ENCODE measurements at regions not wholly inside any gene's neighbourhood (a gene's known extent, or its start where the extent isn't known, plus 50 kb on each side); places are given as distances from the start of the nearest gene placed in this dataset.

DNA sequence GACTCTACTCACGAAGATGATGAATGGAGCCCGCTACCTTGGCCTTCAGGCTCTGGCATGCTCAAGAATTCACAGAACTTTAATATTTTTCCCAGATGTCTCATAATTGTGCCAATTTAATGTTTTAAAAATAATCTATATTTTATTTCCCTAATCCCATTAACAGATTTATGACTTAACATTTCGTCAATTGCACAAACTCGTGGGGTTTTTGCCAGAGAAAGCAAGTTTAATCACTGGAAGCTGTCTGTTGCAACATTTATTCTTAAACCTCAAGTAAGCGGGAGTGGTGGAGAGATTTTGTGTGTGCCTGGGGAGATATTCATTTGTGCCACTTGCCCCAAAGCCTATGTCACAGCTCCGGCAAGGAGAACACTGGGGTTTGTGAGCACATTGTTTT lies 117.9 kb downstream of the TEX36 start:
- H3K4me1 Mint-ChIP-seq (ENCODE audit: low read depth, unreplicated experiment) = no peaks in the 10 kb centered on the region
- POLR2A ChIA-PET = no interaction called here
- H3K9me3 Mint-ChIP-seq (ENCODE audit: unreplicated experiment) = peaks cover 16% of the 10 kb centered on the region

DNA sequence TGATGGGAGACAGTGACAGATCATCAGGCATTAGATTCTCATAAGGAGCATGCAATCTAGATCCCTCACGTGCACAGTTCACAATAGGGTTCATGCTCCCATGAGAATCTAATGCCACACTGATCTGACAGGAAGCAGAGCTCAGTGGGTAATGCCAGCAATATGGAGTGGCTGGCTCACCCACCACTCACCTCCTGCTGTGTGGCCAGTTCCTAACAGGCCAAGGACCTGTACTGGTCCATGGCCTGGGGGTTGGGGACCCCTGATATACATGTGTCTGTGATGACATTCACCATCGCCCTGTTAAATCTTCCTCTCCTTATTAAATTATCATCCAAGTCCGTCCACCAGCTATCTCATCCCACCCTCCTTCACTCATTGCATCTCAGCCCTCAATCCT lies 118.4 kb downstream of the TEX36 start:
- CTCF ChIA-PET = no interaction called here
- Histone ChIP-seq H3K9me3 (no peaks in the 10 kb centered on the region), H3K27me3 (replicated peaks; ENCODE audit: control insufficient read depth, insufficient read depth, low read length) (no peaks in the 10 kb centered on the region), H3K4me3 (ENCODE audit: low read depth, low read length) (no peak overlapping the region), H3K36me3 (ENCODE audit: control insufficient read depth, insufficient read depth, low read length) (no peaks in the 10 kb centered on the region), H3K4me1 (no peaks in the 10 kb centered on the region)
- no peaks in the 10 kb centered on the region for H3K36me3 Mint-ChIP-seq (ENCODE audit: insufficient read depth, unreplicated experiment)
- POLR2A ChIA-PET = no interaction called here
- intact Hi-C loops (cut with micrococcal nuclease; ENCODE audit: unreplicated experiment) = no loop called here
- DNase-seq = no peak
- no peak overlapping the region for H3K27ac Mint-ChIP-seq (ENCODE audit: unreplicated experiment)
- H3K27me3 Mint-ChIP-seq (ENCODE audit: insufficient read depth, unreplicated experiment) = peaks cover 4% of the 10 kb centered on the region
- H3K4me1 Mint-ChIP-seq (ENCODE audit: low read depth, unreplicated experiment) = no peaks in the 10 kb centered on the region
- BruUV-seq (replicated peaks) = no TSS peak
- H3K4me3 Mint-ChIP-seq (ENCODE audit: unreplicated experiment) = no peak overlapping the region
- H3K9me3 Mint-ChIP-seq (ENCODE audit: unreplicated experiment) = peaks cover 16% of the 10 kb centered on the region
- TF ChIP-seq, protein P1, sequence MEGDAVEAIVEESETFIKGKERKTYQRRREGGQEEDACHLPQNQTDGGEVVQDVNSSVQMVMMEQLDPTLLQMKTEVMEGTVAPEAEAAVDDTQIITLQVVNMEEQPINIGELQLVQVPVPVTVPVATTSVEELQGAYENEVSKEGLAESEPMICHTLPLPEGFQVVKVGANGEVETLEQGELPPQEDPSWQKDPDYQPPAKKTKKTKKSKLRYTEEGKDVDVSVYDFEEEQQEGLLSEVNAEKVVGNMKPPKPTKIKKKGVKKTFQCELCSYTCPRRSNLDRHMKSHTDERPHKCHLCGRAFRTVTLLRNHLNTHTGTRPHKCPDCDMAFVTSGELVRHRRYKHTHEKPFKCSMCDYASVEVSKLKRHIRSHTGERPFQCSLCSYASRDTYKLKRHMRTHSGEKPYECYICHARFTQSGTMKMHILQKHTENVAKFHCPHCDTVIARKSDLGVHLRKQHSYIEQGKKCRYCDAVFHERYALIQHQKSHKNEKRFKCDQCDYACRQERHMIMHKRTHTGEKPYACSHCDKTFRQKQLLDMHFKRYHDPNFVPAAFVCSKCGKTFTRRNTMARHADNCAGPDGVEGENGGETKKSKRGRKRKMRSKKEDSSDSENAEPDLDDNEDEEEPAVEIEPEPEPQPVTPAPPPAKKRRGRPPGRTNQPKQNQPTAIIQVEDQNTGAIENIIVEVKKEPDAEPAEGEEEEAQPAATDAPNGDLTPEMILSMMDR (IDR thresholded peaks at IDR 0.05; ENCODE audit: insufficient read depth in 1 of 2, low read depth in 1 of 2, low read length in 1 of 2, severe bottlenecking in 1 of 2, unreplicated experiment in 1 of 2) = no peak

More for the DNA sequence above, 117.9 kb downstream of the TEX36 start:
- no peaks in the 10 kb centered on the region for H3K4me1 ChIP-seq
- H3K9me3 ChIP-seq = no peaks in the 10 kb centered on the region
- H3K27me3 Mint-ChIP-seq (ENCODE audit: insufficient read depth, unreplicated experiment) = peaks cover 4% of the 10 kb centered on the region
- H3K27ac Mint-ChIP-seq (ENCODE audit: unreplicated experiment) = no peak overlapping the region
- intact Hi-C loops (cut with micrococcal nuclease; ENCODE audit: unreplicated experiment) = no loop called here
- no peak overlapping the region for H3K4me3 ChIP-seq (ENCODE audit: low read depth, low read length)
- TF ChIP-seq, protein P1 (IDR thresholded peaks at IDR 0.05; ENCODE audit: insufficient read depth in 1 of 2, low read depth in 1 of 2, low read length in 1 of 2, severe bottlenecking in 1 of 2, unreplicated experiment in 1 of 2) = no peak
- no peaks in the 10 kb centered on the region for H3K36me3 ChIP-seq (ENCODE audit: control insufficient read depth, insufficient read depth, low read length)
- no TSS peak for BruUV-seq (replicated peaks)
- no peaks in the 10 kb centered on the region for H3K36me3 Mint-ChIP-seq (ENCODE audit: insufficient read depth, unreplicated experiment)
- CTCF ChIA-PET = no interaction called here
- no peak overlapping the region for H3K4me3 Mint-ChIP-seq (ENCODE audit: unreplicated experiment)
- no peaks in the 10 kb centered on the region for H3K27me3 ChIP-seq (replicated peaks; ENCODE audit: control insufficient read depth, insufficient read depth, low read length)
- no peak for DNase-seq

DNA sequence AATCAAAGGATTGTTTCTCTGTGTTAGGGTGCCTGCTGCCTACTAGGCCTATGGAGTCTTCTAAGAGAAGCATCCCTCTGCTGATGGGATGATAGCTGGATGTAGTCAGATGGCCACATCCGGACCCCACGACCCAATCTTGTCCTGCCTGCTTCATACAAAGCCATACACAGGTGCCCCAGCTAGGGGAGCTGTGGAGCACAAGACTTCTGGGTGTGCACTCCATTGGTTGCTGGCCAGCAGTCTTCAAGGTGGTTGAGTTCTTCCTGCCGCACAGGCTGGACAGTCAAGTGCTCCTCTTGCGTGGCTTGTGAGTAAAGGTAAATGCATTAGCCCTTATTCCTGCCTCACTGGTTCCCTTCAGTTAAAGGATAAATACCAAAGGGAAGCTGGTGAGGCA lies 120.2 kb downstream of the TEX36 start:
- Histone ChIP-seq H3K9me3 (no peaks in the 10 kb centered on the region), H3K4me3 (ENCODE audit: low read depth, low read length) (no peak overlapping the region), H3K27me3 (replicated peaks; ENCODE audit: control insufficient read depth, insufficient read depth, low read length) (no peaks in the 10 kb centered on the region), H3K4me1 (no peaks in the 10 kb centered on the region; the same call in 1 of the 2 replicates), H3K36me3 (ENCODE audit: control insufficient read depth, insufficient read depth, low read length) (no peaks in the 10 kb centered on the region)
- Mint-ChIP-seq H3K4me1 (ENCODE audit: low read depth, unreplicated experiment) (no peaks in the 10 kb centered on the region), H3K9me3 (ENCODE audit: unreplicated experiment) (peaks cover 7% of the 10 kb centered on the region), H3K4me3 (ENCODE audit: unreplicated experiment) (no peak overlapping the region), H3K36me3 (ENCODE audit: insufficient read depth, unreplicated experiment) (no peaks in the 10 kb centered on the region), H3K27ac (ENCODE audit: unreplicated experiment) (no peak overlapping the region), H3K27me3 (ENCODE audit: insufficient read depth, unreplicated experiment) (peaks cover 4% of the 10 kb centered on the region)
- intact Hi-C loops (cut with micrococcal nuclease; ENCODE audit: unreplicated experiment) = no loop called here
- CTCF ChIA-PET = no interaction called here
- POLR2A ChIA-PET = no interaction called here
- no peak for DNase-seq
- BruUV-seq (replicated peaks) = no TSS peak
- TF ChIP-seq, protein P1 (IDR thresholded peaks at IDR 0.05; ENCODE audit: insufficient read depth in 1 of 2, low read depth in 1 of 2, low read length in 1 of 2, severe bottlenecking in 1 of 2, unreplicated experiment in 1 of 2) = no peak
